HCT116 (cell line): ENCODE measurements at regions not wholly inside any gene's neighbourhood (a gene's known extent, or its start where the extent isn't known, plus 50 kb on each side); places are given as distances from the start of the nearest gene placed in this dataset.

Experiments used
- CBX3 ChIP-seq: IDR thresholded peaks from 2 replicates; pipeline ENCODE4 v1.6.1; 2012; ENCODE audit warnings: low read depth
- EZH2phosphoT487 ChIP-seq: fragments of 200-600 bp; IDR thresholded peaks from 2 replicates; pipeline ENCODE4 v1.6.1; 2018; ENCODE audit warnings: antibody characterized with exemption, borderline replicate concordance
- YY1 ChIP-seq: IDR thresholded peaks from 2 replicates; pipeline ENCODE4 v1.6.1; 2011; ENCODE audit warnings: low read length, low read depth, moderate library complexity, mild to moderate bottlenecking; ENCODE audit not compliant: insufficient replicate concordance; ENCODE audit errors: extremely low read depth
- TF ChIP-seq, protein P1 (sequence below), 3 experiments: fragments of 200-600 bp in 1 of 3; sonication (generic) in 1 of 3; IDR thresholded peaks in 2 of 3; conservative IDR thresholded peaks in 1 of 3; 2 replicates each; pipeline ENCODE4 v1.5.1; 2012 to 2017; ENCODE audit warnings: low read depth in 2 of 3, low read length in 2 of 3, antibody characterized with exemption in 1 of 3, borderline replicate concordance in 1 of 3, control low read depth in 1 of 3, mild to moderate bottlenecking in 1 of 3, mixed read lengths in 1 of 3, mixed run types in 1 of 3, moderate library complexity in 1 of 3; ENCODE audit not compliant: insufficient read depth in 1 of 3
- TF ChIP-seq, protein P2 (sequence below): IDR thresholded peaks from 2 replicates; pipeline ENCODE4 v1.6.1; 2012

GRCh38 chr4:20496068-20496467, 204.2 kb upstream of the PACRGL start:
- TF ChIP-seq YY1 (no peak), CBX3 (no peak), EZH2phosphoT487 (no peak)
- TF ChIP-seq, protein P1, sequence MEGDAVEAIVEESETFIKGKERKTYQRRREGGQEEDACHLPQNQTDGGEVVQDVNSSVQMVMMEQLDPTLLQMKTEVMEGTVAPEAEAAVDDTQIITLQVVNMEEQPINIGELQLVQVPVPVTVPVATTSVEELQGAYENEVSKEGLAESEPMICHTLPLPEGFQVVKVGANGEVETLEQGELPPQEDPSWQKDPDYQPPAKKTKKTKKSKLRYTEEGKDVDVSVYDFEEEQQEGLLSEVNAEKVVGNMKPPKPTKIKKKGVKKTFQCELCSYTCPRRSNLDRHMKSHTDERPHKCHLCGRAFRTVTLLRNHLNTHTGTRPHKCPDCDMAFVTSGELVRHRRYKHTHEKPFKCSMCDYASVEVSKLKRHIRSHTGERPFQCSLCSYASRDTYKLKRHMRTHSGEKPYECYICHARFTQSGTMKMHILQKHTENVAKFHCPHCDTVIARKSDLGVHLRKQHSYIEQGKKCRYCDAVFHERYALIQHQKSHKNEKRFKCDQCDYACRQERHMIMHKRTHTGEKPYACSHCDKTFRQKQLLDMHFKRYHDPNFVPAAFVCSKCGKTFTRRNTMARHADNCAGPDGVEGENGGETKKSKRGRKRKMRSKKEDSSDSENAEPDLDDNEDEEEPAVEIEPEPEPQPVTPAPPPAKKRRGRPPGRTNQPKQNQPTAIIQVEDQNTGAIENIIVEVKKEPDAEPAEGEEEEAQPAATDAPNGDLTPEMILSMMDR (IDR thresholded peaks at IDR 0.05 in 2 of 3, conservative IDR thresholded peaks at IDR 0.05 in 1 of 3; ENCODE audit: borderline replicate concordance in 1 of 3, insufficient read depth in 1 of 3, low read depth in 2 of 3, low read length in 2 of 3): no peak
- TF ChIP-seq, protein P2, sequence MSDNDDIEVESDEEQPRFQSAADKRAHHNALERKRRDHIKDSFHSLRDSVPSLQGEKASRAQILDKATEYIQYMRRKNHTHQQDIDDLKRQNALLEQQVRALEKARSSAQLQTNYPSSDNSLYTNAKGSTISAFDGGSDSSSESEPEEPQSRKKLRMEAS: no peak
